Parathyroid adenoma (tissue), 2 donors: ENCODE measurements at regions not wholly inside any gene's neighbourhood (a gene's known extent, or its start where the extent isn't known, plus 50 kb on each side); places are given as distances from the start of the nearest gene placed in this dataset.

Source experiments
- H2AFZ ChIP-seq: fragments of 300-600 bp; sonication (generic); one replicate; pipeline ENCODE4 v1.7.0; 2017; ENCODE audit warnings: antibody characterized with exemption, mild to moderate bottlenecking
- H3K27ac ChIP-seq: fragments of 300-600 bp; sonication (generic); one replicate; pipeline ENCODE4 v1.7.0; 2017
- H3K27me3 ChIP-seq: fragments of 300-600 bp; sonication (generic); one replicate; pipeline ENCODE4 v1.7.0; 2017; ENCODE audit warnings: low read length; ENCODE audit not compliant: control insufficient read depth, insufficient read depth
- H3K36me3 ChIP-seq: fragments of 300-600 bp; sonication (generic); one replicate; pipeline ENCODE4 v1.7.0; 2017; ENCODE audit warnings: low read length; ENCODE audit not compliant: control insufficient read depth, insufficient read depth
- H3K4me1 ChIP-seq: fragments of 300-600 bp; sonication (generic); one replicate; pipeline ENCODE4 v1.7.0; 2017; ENCODE audit warnings: control low read depth
- H3K4me2 ChIP-seq: fragments of 300-600 bp; sonication (generic); one replicate; pipeline ENCODE4 v1.7.0; 2017; ENCODE audit warnings: low read length
- H3K4me3 ChIP-seq: fragments of 300-600 bp; sonication (generic); one replicate; pipeline ENCODE4 v1.7.0; 2017; ENCODE audit warnings: low read depth, low read length
- H3K79me2 ChIP-seq: fragments of 300-600 bp; sonication (generic); one replicate; pipeline ENCODE4 v1.7.0; 2017; ENCODE audit warnings: control low read depth
- H3K9ac ChIP-seq: fragments of 300-600 bp; sonication (generic); one replicate; pipeline ENCODE4 v1.7.0; 2017; ENCODE audit warnings: mild to moderate bottlenecking
- H3K9me3 ChIP-seq: fragments of 300-600 bp; sonication (generic); one replicate; pipeline ENCODE4 v1.7.0; 2017; ENCODE audit warnings: low read length; ENCODE audit not compliant: control insufficient read depth
- CTCF ChIP-seq: fragments of 300-600 bp; sonication (generic); IDR thresholded peaks from one replicate; pipeline ENCODE4 v1.7.0; 2017; ENCODE audit warnings: antibody characterized with exemption, mild to moderate bottlenecking
- donor health status: primary hyperparathyroidism.

GRCh38 chr2:123002660-123003248 lies 1022.3 kb upstream of the CNTNAP5 start:
- Histone ChIP-seq H3K27me3 (no peaks in the 10 kb centered on the region), H3K9me3 (no peaks in the 10 kb centered on the region), H3K27ac (no peak overlapping the region), H3K4me2 (no peak overlapping the region), H2AFZ (no peak overlapping the region), H3K4me1 (no peaks in the 10 kb centered on the region), H3K36me3 (no peaks in the 10 kb centered on the region), H3K79me2 (no peaks in the 10 kb centered on the region), H3K4me3 (no peak overlapping the region), H3K9ac (no peak overlapping the region)
- no peak for TF ChIP-seq CTCF

GRCh38 chr2:123015186-123015585 lies 1009.9 kb upstream of the CNTNAP5 start:
- H3K27ac ChIP-seq = no peak overlapping the region
- no peaks in the 10 kb centered on the region for H3K9me3 ChIP-seq
- no peak for TF ChIP-seq CTCF

GRCh38 chr2:123035541-123035940 lies 989.5 kb upstream of the CNTNAP5 start:
- H3K4me2 ChIP-seq = no peak overlapping the region
- H3K27ac ChIP-seq = no peak overlapping the region
- TF ChIP-seq CTCF = no peak
- no peak overlapping the region for H2AFZ ChIP-seq
- no peaks in the 10 kb centered on the region for H3K36me3 ChIP-seq
- H3K27me3 ChIP-seq = no peaks in the 10 kb centered on the region
- H3K4me1 ChIP-seq = no peaks in the 10 kb centered on the region
- no peak overlapping the region for H3K4me3 ChIP-seq
- no peaks in the 10 kb centered on the region for H3K79me2 ChIP-seq
- H3K9me3 ChIP-seq = no peaks in the 10 kb centered on the region
- H3K9ac ChIP-seq = no peak overlapping the region

More at GRCh38 chr2:123015186-123015585, 1009.9 kb upstream of the CNTNAP5 start:
- Histone ChIP-seq H2AFZ (no peak overlapping the region), H3K4me2 (no peak overlapping the region), H3K27me3 (no peaks in the 10 kb centered on the region), H3K4me1 (no peaks in the 10 kb centered on the region), H3K9ac (no peak overlapping the region), H3K79me2 (no peaks in the 10 kb centered on the region), H3K36me3 (no peaks in the 10 kb centered on the region), H3K4me3 (no peak overlapping the region)

GRCh38 chr2:123036300-123036699 lies 988.8 kb upstream of the CNTNAP5 start:
- no peak for TF ChIP-seq CTCF
- no peaks in the 10 kb centered on the region for H3K9me3 ChIP-seq

GRCh38 chr2:123040506-123040905 lies 984.6 kb upstream of the CNTNAP5 start:
- no peaks in the 10 kb centered on the region for H3K36me3 ChIP-seq
- H3K4me2 ChIP-seq = no peak overlapping the region
- TF ChIP-seq CTCF = no peak
- H2AFZ ChIP-seq = no peak overlapping the region
- H3K27me3 ChIP-seq = no peaks in the 10 kb centered on the region
- no peaks in the 10 kb centered on the region for H3K79me2 ChIP-seq
- H3K27ac ChIP-seq = no peak overlapping the region
- H3K4me3 ChIP-seq = no peak overlapping the region
- H3K9ac ChIP-seq = no peak overlapping the region
- no peaks in the 10 kb centered on the region for H3K4me1 ChIP-seq
- H3K9me3 ChIP-seq = no peaks in the 10 kb centered on the region

More at GRCh38 chr2:123036300-123036699, 988.8 kb upstream of the CNTNAP5 start:
- H3K27ac ChIP-seq = no peak overlapping the region
- no peak overlapping the region for H3K9ac ChIP-seq
- no peak overlapping the region for H2AFZ ChIP-seq
- no peak overlapping the region for H3K4me2 ChIP-seq
- H3K36me3 ChIP-seq = no peaks in the 10 kb centered on the region
- no peaks in the 10 kb centered on the region for H3K4me1 ChIP-seq
- H3K27me3 ChIP-seq = no peaks in the 10 kb centered on the region
- H3K4me3 ChIP-seq = no peak overlapping the region
- no peaks in the 10 kb centered on the region for H3K79me2 ChIP-seq
